ENCODE measurements at regions not wholly inside any gene's neighbourhood (a gene's known extent, or its start where the extent isn't known, plus 50 kb on each side); places are given as distances from the start of the nearest gene placed in this dataset.

- Histone ChIP-seq H3K4me1 (ENCODE audit: insufficient read depth, low read length) (no peaks in the 10 kb centered on the region), H3K4me2 (ENCODE audit: low read length) (no peak overlapping the region), H3K27me3 (ENCODE audit: insufficient read depth, low read length) (no peaks in the 10 kb centered on the region), H2AFZ (ENCODE audit: low read depth, low read length) (no peak overlapping the region), H3K79me2 (ENCODE audit: insufficient read depth, low read length) (no peaks in the 10 kb centered on the region), H3K36me3 (ENCODE audit: insufficient read depth, low read length) (no peaks in the 10 kb centered on the region), H3K4me3 (ENCODE audit: insufficient read depth, low read depth, low read length) (no peak overlapping the region), H4K20me1 (ENCODE audit: insufficient read depth, low read length) (no peaks in the 10 kb centered on the region), H3K27ac (ENCODE audit: low read depth, low read length) (no peak overlapping the region), H3K9ac (ENCODE audit: low read length) (no peak overlapping the region), H3K9me3 (ENCODE audit: insufficient read depth, low read depth, low read length) (peaks cover 2% of the 10 kb centered on the region)
- Mint-ChIP-seq H3K27ac (ENCODE audit: unreplicated experiment) (no peak overlapping the region), H3K4me3 (ENCODE audit: unreplicated experiment) (no peak overlapping the region), H3K9me3 (ENCODE audit: unreplicated experiment) (no peaks in the 10 kb centered on the region), H3K36me3 (ENCODE audit: low read depth, unreplicated experiment) (no peaks in the 10 kb centered on the region), H3K4me1 (ENCODE audit: low read depth, unreplicated experiment) (no peaks in the 10 kb centered on the region), H3K27me3 (ENCODE audit: low read depth, unreplicated experiment) (no peaks in the 10 kb centered on the region)
- FAIRE-seq, result no peak
- no peak for DNase-seq (ENCODE audit: low read depth)
- TF ChIP-seq CTCF (IDR thresholded peaks at IDR 0.05; ENCODE audit: insufficient read depth, low read depth, low read length), result no peak
- TF ChIP-seq EZH2 (IDR thresholded peaks at IDR 0.05; ENCODE audit: insufficient read depth, low read length), result no peak
Measured at GRCh38 chr4:59629348-59629747, 1570.8 kb upstream of the ADGRL3 start.

GRCh38 chr4:59630235-59630634, 1569.9 kb upstream of the ADGRL3 start:
- no peak overlapping the region for H3K4me2 ChIP-seq (ENCODE audit: low read length)
- H3K27me3 ChIP-seq (ENCODE audit: insufficient read depth, low read length), result no peaks in the 10 kb centered on the region
- H4K20me1 ChIP-seq (ENCODE audit: insufficient read depth, low read length), result no peaks in the 10 kb centered on the region
- H3K36me3 ChIP-seq (ENCODE audit: insufficient read depth, low read length), result no peaks in the 10 kb centered on the region
- no peak overlapping the region for H2AFZ ChIP-seq (ENCODE audit: low read depth, low read length)
- H3K9ac ChIP-seq (ENCODE audit: low read length), result no peak overlapping the region
- no peak for TF ChIP-seq EZH2 (IDR thresholded peaks at IDR 0.05; ENCODE audit: insufficient read depth, low read length)
- TF ChIP-seq CTCF (IDR thresholded peaks at IDR 0.05; ENCODE audit: insufficient read depth, low read depth, low read length), result no peak
- Mint-ChIP-seq H3K4me3 (ENCODE audit: unreplicated experiment) (no peak overlapping the region), H3K4me1 (ENCODE audit: low read depth, unreplicated experiment) (no peaks in the 10 kb centered on the region), H3K9me3 (ENCODE audit: unreplicated experiment) (no peaks in the 10 kb centered on the region), H3K27ac (ENCODE audit: unreplicated experiment) (no peak overlapping the region), H3K27me3 (ENCODE audit: low read depth, unreplicated experiment) (no peaks in the 10 kb centered on the region), H3K36me3 (ENCODE audit: low read depth, unreplicated experiment) (no peaks in the 10 kb centered on the region)
- H3K9me3 ChIP-seq (ENCODE audit: insufficient read depth, low read depth, low read length), result peaks cover 2% of the 10 kb centered on the region
- H3K4me1 ChIP-seq (ENCODE audit: insufficient read depth, low read length), result no peaks in the 10 kb centered on the region
- DNase-seq (ENCODE audit: low read depth) (no peak), FAIRE-seq (no peak)
- no peak overlapping the region for H3K27ac ChIP-seq (ENCODE audit: low read depth, low read length)
- H3K4me3 ChIP-seq (ENCODE audit: insufficient read depth, low read depth, low read length), result no peak overlapping the region
- H3K79me2 ChIP-seq (ENCODE audit: insufficient read depth, low read length), result no peaks in the 10 kb centered on the region

- H2AFZ ChIP-seq (ENCODE audit: low read depth, low read length), result no peak overlapping the region
- peaks cover 2% of the 10 kb centered on the region for H3K9me3 ChIP-seq (ENCODE audit: insufficient read depth, low read depth, low read length)
- no peaks in the 10 kb centered on the region for H3K36me3 Mint-ChIP-seq (ENCODE audit: low read depth, unreplicated experiment)
- no peak overlapping the region for H3K27ac Mint-ChIP-seq (ENCODE audit: unreplicated experiment)
- H3K27me3 ChIP-seq (ENCODE audit: insufficient read depth, low read length), result no peaks in the 10 kb centered on the region
- no peaks in the 10 kb centered on the region for H3K4me1 ChIP-seq (ENCODE audit: insufficient read depth, low read length)
- no peaks in the 10 kb centered on the region for H4K20me1 ChIP-seq (ENCODE audit: insufficient read depth, low read length)
- H3K4me3 ChIP-seq (ENCODE audit: insufficient read depth, low read depth, low read length), result no peak overlapping the region
- H3K4me3 Mint-ChIP-seq (ENCODE audit: unreplicated experiment), result no peak overlapping the region
- no peaks in the 10 kb centered on the region for H3K79me2 ChIP-seq (ENCODE audit: insufficient read depth, low read length)
- no peak overlapping the region for H3K4me2 ChIP-seq (ENCODE audit: low read length)
- H3K27me3 Mint-ChIP-seq (ENCODE audit: low read depth, unreplicated experiment), result no peaks in the 10 kb centered on the region
- no peaks in the 10 kb centered on the region for H3K4me1 Mint-ChIP-seq (ENCODE audit: low read depth, unreplicated experiment)
- no peak for DNase-seq (ENCODE audit: low read depth)
- no peak overlapping the region for H3K27ac ChIP-seq (ENCODE audit: low read depth, low read length)
- H3K9me3 Mint-ChIP-seq (ENCODE audit: unreplicated experiment), result no peaks in the 10 kb centered on the region
- no peak overlapping the region for H3K9ac ChIP-seq (ENCODE audit: low read length)
- no peak for FAIRE-seq
- no peak for TF ChIP-seq EZH2 (IDR thresholded peaks at IDR 0.05; ENCODE audit: insufficient read depth, low read length)
- no peak for TF ChIP-seq CTCF (IDR thresholded peaks at IDR 0.05; ENCODE audit: insufficient read depth, low read depth, low read length)
- no peaks in the 10 kb centered on the region for H3K36me3 ChIP-seq (ENCODE audit: insufficient read depth, low read length)
Measured at GRCh38 chr4:59630922-59631321, 1569.2 kb upstream of the ADGRL3 start.

Data from astrocyte (in vitro differentiated cells and primary cell).